HCT116 (cell line): ENCODE measurements at regions not wholly inside any gene's neighbourhood (a gene's known extent, or its start where the extent isn't known, plus 50 kb on each side); places are given as distances from the start of the nearest gene placed in this dataset.

Experiments used
- POLR2A ChIP-seq: IDR thresholded peaks from 2 replicates; pipeline ENCODE4 v1.7.0; 2011; ENCODE audit warnings: borderline replicate concordance; ENCODE audit not compliant: insufficient read depth, insufficient read length; ENCODE audit errors: extremely low read depth
- POLR2AphosphoS5 ChIP-seq: IDR thresholded peaks from 2 replicates; pipeline ENCODE4 v1.6.1; 2011; ENCODE audit warnings: mild to moderate bottlenecking, low read depth, low read length, moderate library complexity
- TF ChIP-seq, protein P1 (sequence below), 3 experiments: fragments of 200-600 bp in 1 of 3; sonication (generic) in 1 of 3; IDR thresholded peaks in 2 of 3; conservative IDR thresholded peaks in 1 of 3; 2 replicates each; pipeline ENCODE4 v1.5.1; 2012 to 2017; ENCODE audit warnings: low read depth in 2 of 3, low read length in 2 of 3, antibody characterized with exemption in 1 of 3, borderline replicate concordance in 1 of 3, control low read depth in 1 of 3, mild to moderate bottlenecking in 1 of 3, mixed read lengths in 1 of 3, mixed run types in 1 of 3, moderate library complexity in 1 of 3; ENCODE audit not compliant: insufficient read depth in 1 of 3

- TF ChIP-seq, protein P1, sequence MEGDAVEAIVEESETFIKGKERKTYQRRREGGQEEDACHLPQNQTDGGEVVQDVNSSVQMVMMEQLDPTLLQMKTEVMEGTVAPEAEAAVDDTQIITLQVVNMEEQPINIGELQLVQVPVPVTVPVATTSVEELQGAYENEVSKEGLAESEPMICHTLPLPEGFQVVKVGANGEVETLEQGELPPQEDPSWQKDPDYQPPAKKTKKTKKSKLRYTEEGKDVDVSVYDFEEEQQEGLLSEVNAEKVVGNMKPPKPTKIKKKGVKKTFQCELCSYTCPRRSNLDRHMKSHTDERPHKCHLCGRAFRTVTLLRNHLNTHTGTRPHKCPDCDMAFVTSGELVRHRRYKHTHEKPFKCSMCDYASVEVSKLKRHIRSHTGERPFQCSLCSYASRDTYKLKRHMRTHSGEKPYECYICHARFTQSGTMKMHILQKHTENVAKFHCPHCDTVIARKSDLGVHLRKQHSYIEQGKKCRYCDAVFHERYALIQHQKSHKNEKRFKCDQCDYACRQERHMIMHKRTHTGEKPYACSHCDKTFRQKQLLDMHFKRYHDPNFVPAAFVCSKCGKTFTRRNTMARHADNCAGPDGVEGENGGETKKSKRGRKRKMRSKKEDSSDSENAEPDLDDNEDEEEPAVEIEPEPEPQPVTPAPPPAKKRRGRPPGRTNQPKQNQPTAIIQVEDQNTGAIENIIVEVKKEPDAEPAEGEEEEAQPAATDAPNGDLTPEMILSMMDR (IDR thresholded peaks at IDR 0.05 in 2 of 3, conservative IDR thresholded peaks at IDR 0.05 in 1 of 3; ENCODE audit: borderline replicate concordance in 1 of 3, insufficient read depth in 1 of 3, low read depth in 2 of 3, low read length in 2 of 3) = no peak
- no peak for TF ChIP-seq POLR2AphosphoS5
- TF ChIP-seq POLR2A = no peak
Observed at GRCh38 chr2:65622499-65622898, 190.1 kb upstream of the SPRED2 start.
